Neural cell (in vitro differentiated cells): ENCODE measurements at regions not wholly inside any gene's neighbourhood (a gene's known extent, or its start where the extent isn't known, plus 50 kb on each side); places are given as distances from the start of the nearest gene placed in this dataset.

Experiments
- EP300 ChIP-seq: fragments of 450-650 bp; conservative IDR thresholded peaks from 2 replicates; pipeline ENCODE4 v1.6.1; 2014; ENCODE audit warnings: antibody characterized with exemption, mild to moderate bottlenecking, moderate library complexity; ENCODE audit not compliant: poor library complexity, severe bottlenecking
- EZH2 ChIP-seq: fragments of 200-600, 300-800 bp; shearing (Covaris generic), sonication (generic); IDR thresholded peaks from 2 replicates; pipeline ENCODE4 v1.6.1; 2014; ENCODE audit warnings: antibody characterized with exemption, low read length, borderline replicate concordance, mild to moderate bottlenecking; ENCODE audit not compliant: insufficient read depth, poor library complexity, severe bottlenecking
- RAD21 ChIP-seq: fragments of 450-650 bp; conservative IDR thresholded peaks from 2 replicates; pipeline ENCODE4 v1.6.1; 2014; ENCODE audit warnings: antibody characterized with exemption, mild to moderate bottlenecking, moderate library complexity
- TAF1 ChIP-seq: IDR thresholded peaks from 2 replicates; pipeline ENCODE4 v1.6.1; 2012; ENCODE audit warnings: low read depth
- TF ChIP-seq, protein P1 (sequence below): fragments of 450-650 bp; IDR thresholded peaks from 2 replicates; pipeline ENCODE4 v1.5.1; 2014; ENCODE audit warnings: antibody characterized with exemption, mild to moderate bottlenecking, moderate library complexity; ENCODE audit not compliant: poor library complexity, severe bottlenecking

DNA sequence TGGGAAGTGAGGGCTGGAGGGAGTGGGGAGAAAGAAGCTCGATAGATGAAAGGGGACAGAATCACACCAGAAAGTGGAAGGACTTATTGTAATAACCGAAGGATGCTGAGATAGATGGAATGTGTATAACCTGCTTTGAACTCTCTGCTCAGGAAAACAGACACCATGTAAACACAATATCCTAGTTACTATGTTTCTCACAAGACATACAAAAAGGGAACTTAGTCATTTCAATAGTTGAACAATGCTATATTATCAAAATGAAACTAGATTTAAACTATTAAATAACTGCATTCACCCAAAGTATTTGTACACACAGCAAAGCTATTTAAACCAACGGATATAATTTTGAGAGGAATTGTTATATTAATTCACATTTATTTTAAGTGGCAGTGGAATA, 108.3 kb upstream of the GADL1 start:
- TF ChIP-seq RAD21 = no peak
- TF ChIP-seq, protein P1, sequence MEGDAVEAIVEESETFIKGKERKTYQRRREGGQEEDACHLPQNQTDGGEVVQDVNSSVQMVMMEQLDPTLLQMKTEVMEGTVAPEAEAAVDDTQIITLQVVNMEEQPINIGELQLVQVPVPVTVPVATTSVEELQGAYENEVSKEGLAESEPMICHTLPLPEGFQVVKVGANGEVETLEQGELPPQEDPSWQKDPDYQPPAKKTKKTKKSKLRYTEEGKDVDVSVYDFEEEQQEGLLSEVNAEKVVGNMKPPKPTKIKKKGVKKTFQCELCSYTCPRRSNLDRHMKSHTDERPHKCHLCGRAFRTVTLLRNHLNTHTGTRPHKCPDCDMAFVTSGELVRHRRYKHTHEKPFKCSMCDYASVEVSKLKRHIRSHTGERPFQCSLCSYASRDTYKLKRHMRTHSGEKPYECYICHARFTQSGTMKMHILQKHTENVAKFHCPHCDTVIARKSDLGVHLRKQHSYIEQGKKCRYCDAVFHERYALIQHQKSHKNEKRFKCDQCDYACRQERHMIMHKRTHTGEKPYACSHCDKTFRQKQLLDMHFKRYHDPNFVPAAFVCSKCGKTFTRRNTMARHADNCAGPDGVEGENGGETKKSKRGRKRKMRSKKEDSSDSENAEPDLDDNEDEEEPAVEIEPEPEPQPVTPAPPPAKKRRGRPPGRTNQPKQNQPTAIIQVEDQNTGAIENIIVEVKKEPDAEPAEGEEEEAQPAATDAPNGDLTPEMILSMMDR = no peak
- TF ChIP-seq EZH2 = no peak
- no peak for TF ChIP-seq TAF1
- no peak for TF ChIP-seq EP300
